Activated T-cell treated with anti-CD3 and anti-CD28 coated beads, Interleukin-2, amount 50 U/mL, for 72 hours (primary cell): ENCODE measurements at regions not wholly inside any gene's neighbourhood (a gene's known extent, or its start where the extent isn't known, plus 50 kb on each side); places are given as distances from the start of the nearest gene placed in this dataset.
"Not testable (repeated sequence)": the region's sequence is repeated elsewhere in the genome, so short reads cannot be mapped to it uniquely, and the experiment has no call there.

ENCODE experiments used
- ATAC-seq, 2 donors: fragments of 150-1000 bp; cut with Tn5 transposase; replicated peaks in 1 of 2; 2 replicates each; pipeline ENCODE4 v1.10.0; 2021; ENCODE audit warnings: moderate library complexity in 2 of 2, mild to moderate bottlenecking in 1 of 2
- DNase-seq, 2 donors: peaks; one replicate each; pipeline ENCODE4 v3.0.0; 2021 to 2022; ENCODE audit warnings: mixed read lengths in 1 of 2
- H3K27ac Mint-ChIP-seq: one replicate; pipeline ENCODE4 v1.8.0; 2022; ENCODE audit warnings: mild to moderate bottlenecking, moderate library complexity, mixed read lengths
- H3K27me3 Mint-ChIP-seq: one replicate; pipeline ENCODE4 v1.8.0; 2022; ENCODE audit warnings: low read depth, mixed read lengths
- H3K36me3 Mint-ChIP-seq, 2 donors: one replicate each; pipeline ENCODE4 v1.8.0; 2022; ENCODE audit warnings: mixed read lengths in 2 of 2, mild to moderate bottlenecking in 1 of 2; ENCODE audit not compliant: insufficient read depth in 2 of 2
- H3K4me1 Mint-ChIP-seq: one replicate; pipeline ENCODE4 v1.8.0; 2022; ENCODE audit warnings: low read depth, mixed read lengths
- H3K4me3 Mint-ChIP-seq, 2 donors: one replicate each; pipeline ENCODE4 v1.8.0; 2022; ENCODE audit warnings: mild to moderate bottlenecking in 2 of 2, mixed read lengths in 2 of 2, moderate library complexity in 2 of 2
- H3K9me3 Mint-ChIP-seq, 2 donors: one replicate each; pipeline ENCODE4 v1.8.0; 2022; ENCODE audit warnings: mixed read lengths in 2 of 2

GRCh38 chr7:112573302-112574039 lies 92.7 kb downstream of the LSMEM1 start:
- Mint-ChIP-seq H3K4me3 (no peak overlapping the region), H3K27me3 (peaks cover 2% of the 10 kb centered on the region), H3K4me1 (peaks cover 7% of the 10 kb centered on the region), H3K27ac (no peak overlapping the region), H3K36me3 (peaks cover 7% of the 10 kb centered on the region in 2 donors), H3K9me3 (peaks cover 7 to 9% of the 10 kb centered on the region in 2 donors)
- DNase-seq (no peak), ATAC-seq (no peak)

GRCh38 chr7:112575864-112576263 lies 95.1 kb downstream of the LSMEM1 start:
- no peak for ATAC-seq
- Mint-ChIP-seq H3K9me3 (peaks cover 7 to 9% of the 10 kb centered on the region in 2 donors), H3K4me1 (peaks cover 7% of the 10 kb centered on the region), H3K27ac (no peak overlapping the region), H3K4me3 (no peak overlapping the region), H3K36me3 (peaks cover 7% of the 10 kb centered on the region in 2 donors), H3K27me3 (no peaks in the 10 kb centered on the region)
- DNase-seq, result no peak

GRCh38 chr7:112579388-112579787 lies 98.6 kb downstream of the LSMEM1 start:
- no peak for DNase-seq
- ATAC-seq, result no peak
- H3K4me1 Mint-ChIP-seq, result no peaks in the 10 kb centered on the region
- no peak overlapping the region for H3K4me3 Mint-ChIP-seq
- no peaks in the 10 kb centered on the region for H3K27me3 Mint-ChIP-seq
- H3K27ac Mint-ChIP-seq, result no peak overlapping the region
- peaks cover 7% of the 10 kb centered on the region in 2 donors for H3K36me3 Mint-ChIP-seq
- peaks cover 7 to 9% of the 10 kb centered on the region in 2 donors for H3K9me3 Mint-ChIP-seq

GRCh38 chr7:112580717-112581435 lies 100.1 kb downstream of the LSMEM1 start:
- ATAC-seq, result no peak
- no peak overlapping the region for H3K27ac Mint-ChIP-seq
- no peaks in the 10 kb centered on the region for H3K4me1 Mint-ChIP-seq
- peaks cover 4 to 5% of the 10 kb centered on the region in 2 donors for H3K36me3 Mint-ChIP-seq
- peaks cover 10% of the 10 kb centered on the region for H3K27me3 Mint-ChIP-seq
- H3K4me3 Mint-ChIP-seq, result no peak overlapping the region
- peaks cover 3 to 5% of the 10 kb centered on the region in 2 donors for H3K9me3 Mint-ChIP-seq
- no peak for DNase-seq

- Mint-ChIP-seq H3K4me3 (no peak overlapping the region), H3K4me1 (no peaks in the 10 kb centered on the region), H3K27me3 (peaks cover 14% of the 10 kb centered on the region), H3K27ac (no peak overlapping the region), H3K9me3 (peaks cover 0 to 2% of the 10 kb centered on the region in 2 donors), H3K36me3 (peaks cover 0 to 1% of the 10 kb centered on the region in 2 donors)
- DNase-seq, result no peak
- no peak for ATAC-seq
These were observed 100.7 kb downstream of the LSMEM1 start for GRCh38 chr7:112581529-112581928.

GRCh38 chr7:112584290-112584689 lies 103.5 kb downstream of the LSMEM1 start:
- Mint-ChIP-seq H3K36me3 (no peaks in the 10 kb centered on the region), H3K4me3 (no peak overlapping the region)
- no peak for ATAC-seq

GRCh38 chr7:112587504-112587903 lies 106.7 kb downstream of the LSMEM1 start:
- Mint-ChIP-seq H3K4me3 (no peak overlapping the region), H3K27ac (no peak overlapping the region), H3K9me3 (no peaks in the 10 kb centered on the region), H3K27me3 (peaks cover 14% of the 10 kb centered on the region), H3K4me1 (no peaks in the 10 kb centered on the region), H3K36me3 (no peaks in the 10 kb centered on the region)
- DNase-seq (no peak), ATAC-seq (no peak)

More at GRCh38 chr7:112584290-112584689, 103.5 kb downstream of the LSMEM1 start:
- DNase-seq, result no peak
- Mint-ChIP-seq H3K4me1 (no peaks in the 10 kb centered on the region), H3K27me3 (peaks cover 14% of the 10 kb centered on the region), H3K27ac (no peak overlapping the region), H3K9me3 (no peaks in the 10 kb centered on the region)

- not testable (repeated sequence) for H3K36me3 Mint-ChIP-seq, H3K4me3 Mint-ChIP-seq, H3K4me1 Mint-ChIP-seq, H3K9me3 Mint-ChIP-seq, H3K27me3 Mint-ChIP-seq, ATAC-seq, H3K27ac Mint-ChIP-seq, DNase-seq
These were observed 111.9 kb downstream of the LSMEM1 start for GRCh38 chr7:112592565-112593263.

GRCh38 chr7:112594397-112594796 lies 113.6 kb downstream of the LSMEM1 start:
- Mint-ChIP-seq H3K27me3 (no peaks in the 10 kb centered on the region), H3K9me3 (no peaks in the 10 kb centered on the region), H3K4me3 (no peak overlapping the region), H3K27ac (no peak overlapping the region), H3K4me1 (no peaks in the 10 kb centered on the region), H3K36me3 (no peaks in the 10 kb centered on the region)
- DNase-seq (no peak), ATAC-seq (no peak)

GRCh38 chr7:112596260-112596659 lies 115.5 kb downstream of the LSMEM1 start:
- no peak for DNase-seq
- Mint-ChIP-seq H3K36me3 (no peaks in the 10 kb centered on the region), H3K9me3 (no peaks in the 10 kb centered on the region)

GRCh38 chr7:112596981-112597380 lies 116.2 kb downstream of the LSMEM1 start:
- no peak for ATAC-seq
- H3K27me3 Mint-ChIP-seq, result no peaks in the 10 kb centered on the region
- DNase-seq, result no peak
- no peak overlapping the region for H3K4me3 Mint-ChIP-seq
- no peaks in the 10 kb centered on the region for H3K4me1 Mint-ChIP-seq
- H3K36me3 Mint-ChIP-seq, result no peaks in the 10 kb centered on the region
- H3K27ac Mint-ChIP-seq, result no peak overlapping the region
- H3K9me3 Mint-ChIP-seq, result no peaks in the 10 kb centered on the region

More at GRCh38 chr7:112596260-112596659, 115.5 kb downstream of the LSMEM1 start:
- no peaks in the 10 kb centered on the region for H3K4me1 Mint-ChIP-seq
- no peak for ATAC-seq
- no peaks in the 10 kb centered on the region for H3K27me3 Mint-ChIP-seq
- no peak overlapping the region for H3K4me3 Mint-ChIP-seq
- H3K27ac Mint-ChIP-seq, result no peak overlapping the region

GRCh38 chr7:112603673-112604072 lies 122.9 kb downstream of the LSMEM1 start:
- no peak overlapping the region for H3K27ac Mint-ChIP-seq

GRCh38 chr7:112610636-112611035 lies 129.8 kb downstream of the LSMEM1 start:
- no peak overlapping the region for H3K4me3 Mint-ChIP-seq
- ATAC-seq (no peak), DNase-seq (no peak)
- no peaks in the 10 kb centered on the region for H3K4me1 Mint-ChIP-seq
- H3K27me3 Mint-ChIP-seq, result peaks cover 10% of the 10 kb centered on the region
- H3K36me3 Mint-ChIP-seq, result no peaks in the 10 kb centered on the region
- H3K9me3 Mint-ChIP-seq, result no peaks in the 10 kb centered on the region
- no peak overlapping the region for H3K27ac Mint-ChIP-seq

More at GRCh38 chr7:112603673-112604072, 122.9 kb downstream of the LSMEM1 start:
- Mint-ChIP-seq H3K9me3 (no peaks in the 10 kb centered on the region), H3K4me3 (no peak overlapping the region), H3K36me3 (no peaks in the 10 kb centered on the region), H3K4me1 (no peaks in the 10 kb centered on the region), H3K27me3 (peaks cover 10% of the 10 kb centered on the region)
- DNase-seq (no peak), ATAC-seq (no peak)
